ENCODE measurements at regions not wholly inside any gene's neighbourhood (a gene's known extent, or its start where the extent isn't known, plus 50 kb on each side); places are given as distances from the start of the nearest gene placed in this dataset.

DNA sequence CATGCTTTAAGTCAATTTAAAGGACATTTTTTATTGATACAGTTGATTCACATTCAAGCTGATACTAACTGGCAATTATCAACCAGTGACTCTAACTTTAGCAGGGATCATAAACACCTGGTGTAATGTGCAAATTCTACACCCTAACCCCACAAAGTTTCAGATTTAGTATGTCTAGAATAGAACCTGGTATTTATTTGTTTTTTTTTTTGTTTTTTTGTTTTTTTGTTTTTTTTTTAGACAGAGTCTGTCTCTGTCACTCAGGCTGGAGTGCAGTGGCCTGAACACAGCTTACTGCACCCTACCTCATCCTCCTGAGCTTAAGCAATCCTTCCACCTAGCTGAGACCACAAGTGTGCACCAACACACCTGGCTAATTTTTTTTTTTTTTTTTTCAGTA is 311.2 kb upstream of the SEMA6A start:
- no peaks in the 10 kb centered on the region for H3K36me3 ChIP-seq (ENCODE audit: insufficient read depth, low read length)
- BruUV-seq (replicated peaks), result no TSS peak
- H2AFZ ChIP-seq (ENCODE audit: low read length), result no peak overlapping the region
- peaks cover 8% of the 10 kb centered on the region for H3K4me1 ChIP-seq (ENCODE audit: insufficient read depth, low read length, poor library complexity, severe bottlenecking)
- intact Hi-C loops (cut with micrococcal nuclease; ENCODE audit: unreplicated experiment), result loop anchor here (2.0 kb wide), 1 partner anchor 21 kb away; no protein-coding TSS in a partner anchor
- H4K20me1 ChIP-seq (ENCODE audit: insufficient read depth, low read length), result no peaks in the 10 kb centered on the region
- no peaks in the 10 kb centered on the region for H3K9me2 ChIP-seq (ENCODE audit: insufficient read depth, low read length)
- POLR2A ChIA-PET, result interaction anchor here (0.6 to 0.7 kb wide), 3 partner anchors 49 to 231 kb away, joined by 3 read pairs; no protein-coding TSS in a partner anchor
- H3K9me3 ChIP-seq (ENCODE audit: low read length), result no peaks in the 10 kb centered on the region
- CTCF ChIA-PET (ENCODE audit: unreplicated experiment), result no interaction called here
- TF ChIP-seq, protein P1, sequence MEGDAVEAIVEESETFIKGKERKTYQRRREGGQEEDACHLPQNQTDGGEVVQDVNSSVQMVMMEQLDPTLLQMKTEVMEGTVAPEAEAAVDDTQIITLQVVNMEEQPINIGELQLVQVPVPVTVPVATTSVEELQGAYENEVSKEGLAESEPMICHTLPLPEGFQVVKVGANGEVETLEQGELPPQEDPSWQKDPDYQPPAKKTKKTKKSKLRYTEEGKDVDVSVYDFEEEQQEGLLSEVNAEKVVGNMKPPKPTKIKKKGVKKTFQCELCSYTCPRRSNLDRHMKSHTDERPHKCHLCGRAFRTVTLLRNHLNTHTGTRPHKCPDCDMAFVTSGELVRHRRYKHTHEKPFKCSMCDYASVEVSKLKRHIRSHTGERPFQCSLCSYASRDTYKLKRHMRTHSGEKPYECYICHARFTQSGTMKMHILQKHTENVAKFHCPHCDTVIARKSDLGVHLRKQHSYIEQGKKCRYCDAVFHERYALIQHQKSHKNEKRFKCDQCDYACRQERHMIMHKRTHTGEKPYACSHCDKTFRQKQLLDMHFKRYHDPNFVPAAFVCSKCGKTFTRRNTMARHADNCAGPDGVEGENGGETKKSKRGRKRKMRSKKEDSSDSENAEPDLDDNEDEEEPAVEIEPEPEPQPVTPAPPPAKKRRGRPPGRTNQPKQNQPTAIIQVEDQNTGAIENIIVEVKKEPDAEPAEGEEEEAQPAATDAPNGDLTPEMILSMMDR (conservative IDR thresholded peaks at IDR 0.05; ENCODE audit: low read length), result no peak
- no peak for TF ChIP-seq EZH2phosphoT487 (IDR thresholded peaks at IDR 0.05; ENCODE audit: borderline replicate concordance, low read depth, low read length)
- DNase-seq (ENCODE audit: low spot score), result no peak
- H3K4me2 ChIP-seq (ENCODE audit: low read length), result no peak overlapping the region
- H3K4me3 ChIP-seq (ENCODE audit: low read depth, low read length, poor library complexity, severe bottlenecking), result no peak overlapping the region
- no peak overlapping the region for H3K27ac ChIP-seq (ENCODE audit: low read depth, low read length, poor library complexity, severe bottlenecking)
- no peaks in the 10 kb centered on the region for H3K79me2 ChIP-seq (ENCODE audit: insufficient read depth, low read depth, low read length)

DNA sequence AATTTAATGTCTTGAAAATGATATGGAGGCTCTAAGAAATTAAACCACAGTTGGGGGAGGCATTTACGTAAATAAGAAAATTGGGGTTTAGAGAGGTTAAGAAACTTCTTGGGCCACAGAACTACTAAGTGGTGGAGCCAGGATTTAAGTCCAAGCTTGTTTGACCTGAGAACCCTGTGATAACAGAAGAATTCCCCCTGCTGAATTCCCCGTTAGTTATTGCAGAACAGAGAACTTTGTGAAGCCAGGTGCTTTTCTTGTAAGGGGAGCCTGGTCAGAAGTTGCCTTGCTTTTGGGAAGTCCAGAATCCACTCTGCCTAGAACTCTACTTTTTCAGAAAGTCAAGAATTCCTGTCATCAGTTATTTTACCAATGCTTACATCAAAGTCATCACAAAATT is 309.3 kb upstream of the SEMA6A start:
- H4K20me1 ChIP-seq (ENCODE audit: insufficient read depth, low read length), result no peaks in the 10 kb centered on the region
- H3K4me1 ChIP-seq (ENCODE audit: insufficient read depth, low read length, poor library complexity, severe bottlenecking), result peaks cover 15% of the 10 kb centered on the region
- intact Hi-C loops (cut with micrococcal nuclease; ENCODE audit: unreplicated experiment), result no loop called here
- H3K9me2 ChIP-seq (ENCODE audit: insufficient read depth, low read length), result no peaks in the 10 kb centered on the region
- no peak overlapping the region for H3K27ac ChIP-seq (ENCODE audit: low read depth, low read length, poor library complexity, severe bottlenecking)
- DNase-seq (ENCODE audit: low spot score), result no peak
- TF ChIP-seq, protein P1 (conservative IDR thresholded peaks at IDR 0.05; ENCODE audit: low read length), result no peak
- TF ChIP-seq EZH2phosphoT487 (IDR thresholded peaks at IDR 0.05; ENCODE audit: borderline replicate concordance, low read depth, low read length), result no peak
- ChIA-PET POLR2A (interaction anchor here (0.8 to 1.0 kb wide), 2 partner anchors 16 to 37 kb away, joined by 3 read pairs; no protein-coding TSS in a partner anchor), CTCF (ENCODE audit: unreplicated experiment) (no interaction called here)
- BruUV-seq (replicated peaks), result no TSS peak
- no peaks in the 10 kb centered on the region for H3K36me3 ChIP-seq (ENCODE audit: insufficient read depth, low read length)
- no peaks in the 10 kb centered on the region; the same call in 1 of the 2 replicates for H3K9me3 ChIP-seq (ENCODE audit: low read length)
- no peak overlapping the region for H3K4me2 ChIP-seq (ENCODE audit: low read length)
- no peak overlapping the region for H2AFZ ChIP-seq (ENCODE audit: low read length)
- H3K79me2 ChIP-seq (ENCODE audit: insufficient read depth, low read depth, low read length), result no peaks in the 10 kb centered on the region
- no peak overlapping the region for H3K4me3 ChIP-seq (ENCODE audit: low read depth, low read length, poor library complexity, severe bottlenecking)

DNA sequence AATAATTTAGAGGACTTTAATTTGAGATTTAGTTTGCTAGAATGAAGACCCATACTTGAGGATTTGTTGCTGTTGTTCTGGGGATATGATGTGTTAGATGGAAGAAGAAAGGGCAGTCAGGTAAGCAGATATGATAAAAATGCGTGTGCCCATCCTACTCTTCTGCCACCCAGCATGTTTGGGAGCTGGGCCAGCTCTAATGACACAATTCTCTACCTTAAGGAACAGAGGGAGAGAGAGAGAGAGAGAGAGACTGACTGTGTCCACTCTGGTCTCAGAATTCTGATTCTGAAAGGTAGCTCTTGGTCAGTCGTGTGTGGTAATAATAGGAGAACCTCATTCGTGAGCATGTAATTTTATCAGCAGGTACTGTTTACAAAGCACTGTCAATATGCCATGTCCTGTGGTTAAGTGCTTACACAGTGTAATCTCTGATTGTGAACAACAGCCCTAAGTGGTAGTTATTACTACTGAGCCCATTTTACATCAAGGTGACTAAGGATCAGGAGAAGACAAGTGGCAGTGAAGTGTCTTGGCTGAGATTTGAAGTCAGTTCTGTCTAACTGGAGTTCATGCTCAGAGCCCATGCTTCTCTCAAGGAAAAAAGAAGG is 307.4 kb upstream of the SEMA6A start:
- TF ChIP-seq, protein P1 (conservative IDR thresholded peaks at IDR 0.05; ENCODE audit: low read length), result no peak
- TF ChIP-seq EZH2phosphoT487 (IDR thresholded peaks at IDR 0.05; ENCODE audit: borderline replicate concordance, low read depth, low read length), result no peak
- H3K4me3 ChIP-seq (ENCODE audit: low read depth, low read length, poor library complexity, severe bottlenecking), result no peak overlapping the region
- H3K9me3 ChIP-seq (ENCODE audit: low read length), result no peaks in the 10 kb centered on the region; the same call in 1 of the 2 replicates
- ChIA-PET POLR2A (interaction anchor here (0.7 to 1.8 kb wide), 3 partner anchors 13 to 803 kb away, joined by 3 to 5 read pairs (median 3); no protein-coding TSS in a partner anchor), CTCF (ENCODE audit: unreplicated experiment) (no interaction called here)
- no peak overlapping the region for H3K4me2 ChIP-seq (ENCODE audit: low read length)
- no peak overlapping the region for H2AFZ ChIP-seq (ENCODE audit: low read length)
- no peaks in the 10 kb centered on the region for H3K36me3 ChIP-seq (ENCODE audit: insufficient read depth, low read length)
- H3K27ac ChIP-seq (ENCODE audit: low read depth, low read length, poor library complexity, severe bottlenecking), result no peak overlapping the region
- intact Hi-C loops (cut with micrococcal nuclease; ENCODE audit: unreplicated experiment), result no loop called here
- DNase-seq (ENCODE audit: low spot score), result no peak
- H4K20me1 ChIP-seq (ENCODE audit: insufficient read depth, low read length), result no peaks in the 10 kb centered on the region
- H3K9me2 ChIP-seq (ENCODE audit: insufficient read depth, low read length), result no peaks in the 10 kb centered on the region
- no TSS peak for BruUV-seq (replicated peaks)
- no peaks in the 10 kb centered on the region for H3K79me2 ChIP-seq (ENCODE audit: insufficient read depth, low read depth, low read length)
- H3K4me1 ChIP-seq (ENCODE audit: insufficient read depth, low read length, poor library complexity, severe bottlenecking), result peaks cover 10% of the 10 kb centered on the region
